Activated CD4-positive, alpha-beta T cell treated with anti-CD3 and anti-CD28 coated beads, Interleukin-2, amount 50 U/mL, for 24 hours (primary cell): ENCODE measurements at regions not wholly inside any gene's neighbourhood (a gene's known extent, or its start where the extent isn't known, plus 50 kb on each side); places are given as distances from the start of the nearest gene placed in this dataset.
"Not testable (repeated sequence)": the region's sequence is repeated elsewhere in the genome, so short reads cannot be mapped to it uniquely, and the experiment has no call there.

Source experiments
- DNase-seq, 2 donors: peaks; one replicate each; pipeline ENCODE4 v3.0.0-alpha.2; 2020; ENCODE audit warnings: low read depth in 1 of 2, low spot score in 1 of 2

DNA sequence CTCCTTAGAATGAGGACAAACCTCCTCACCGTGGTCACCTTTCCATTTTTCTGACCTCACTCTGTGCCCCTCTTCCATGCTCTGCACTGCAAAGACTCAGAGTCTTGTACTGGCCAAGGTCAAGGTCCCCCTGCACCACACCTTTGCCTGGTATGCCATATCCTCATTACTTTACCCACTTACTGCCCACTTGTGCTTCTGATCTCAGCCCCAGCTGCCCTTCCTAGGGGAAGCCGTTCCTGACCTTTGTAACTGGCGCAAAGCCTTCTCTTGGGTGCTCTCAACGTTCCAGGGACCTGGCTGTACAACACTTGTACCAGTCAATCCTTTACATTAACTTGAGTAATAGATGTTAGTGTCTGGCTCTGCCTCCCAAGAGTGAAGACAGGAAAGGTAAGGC lies 256.0 kb downstream of the SV2B start:
- no peak for DNase-seq

DNA sequence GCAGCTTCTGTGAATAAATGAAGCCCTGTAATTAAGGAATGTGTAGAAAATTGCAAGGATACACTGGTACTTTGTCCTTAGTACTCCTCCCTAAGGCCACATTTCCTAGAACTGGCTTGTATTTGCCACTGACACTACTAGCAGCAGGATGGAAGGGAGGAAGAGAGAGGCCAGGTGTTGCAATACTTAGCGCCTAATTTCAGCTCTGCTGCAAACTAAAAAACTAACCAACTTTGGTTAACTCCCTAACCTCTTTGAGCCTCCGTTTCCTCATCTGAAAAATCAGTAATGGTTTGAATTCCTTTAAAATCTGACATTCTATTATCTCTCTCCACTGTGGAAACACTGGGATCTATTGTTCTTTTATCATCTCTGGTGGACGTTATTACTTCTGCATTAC lies 257.0 kb downstream of the SV2B start:
- no peak for DNase-seq

DNA sequence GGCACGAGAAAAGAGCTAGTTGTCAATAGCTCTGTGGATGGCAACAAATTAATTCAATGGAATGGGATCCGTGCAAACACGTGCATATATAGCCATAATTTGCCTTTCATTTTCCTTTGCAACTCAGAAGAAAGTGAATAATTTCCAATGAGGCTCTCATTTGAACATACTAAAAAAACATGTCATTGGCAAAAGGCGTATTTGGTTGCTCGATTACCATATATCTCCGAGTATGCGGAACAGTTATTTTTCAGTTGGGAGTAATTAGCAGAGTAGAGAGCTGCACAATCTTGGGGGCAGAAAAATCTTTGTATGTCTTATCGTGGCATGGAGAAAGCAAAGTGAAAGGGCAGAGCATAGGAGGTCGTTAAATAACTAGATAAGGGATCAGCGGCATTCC lies 257.4 kb downstream of the SV2B start:
- DNase-seq: no peak

DNA sequence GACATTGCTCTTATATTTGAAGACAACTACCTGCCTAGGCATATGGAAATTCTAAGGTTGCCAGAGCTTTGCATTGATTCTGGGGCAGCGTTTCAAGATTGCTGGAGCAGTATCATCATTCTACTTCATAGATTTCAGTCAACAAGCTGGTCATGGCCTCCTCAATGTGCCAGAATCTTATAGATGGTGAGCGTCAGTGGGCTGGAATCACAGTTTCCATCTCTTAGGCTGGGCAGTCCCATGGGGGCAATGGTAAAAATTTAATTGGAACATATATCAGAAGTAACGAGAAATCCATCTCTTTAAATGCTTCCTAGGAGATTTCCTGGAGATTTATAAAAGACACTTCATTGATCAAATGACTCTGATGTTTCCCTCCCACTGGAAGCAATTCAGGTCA lies 258.3 kb downstream of the SV2B start:
- no peak for DNase-seq

DNA sequence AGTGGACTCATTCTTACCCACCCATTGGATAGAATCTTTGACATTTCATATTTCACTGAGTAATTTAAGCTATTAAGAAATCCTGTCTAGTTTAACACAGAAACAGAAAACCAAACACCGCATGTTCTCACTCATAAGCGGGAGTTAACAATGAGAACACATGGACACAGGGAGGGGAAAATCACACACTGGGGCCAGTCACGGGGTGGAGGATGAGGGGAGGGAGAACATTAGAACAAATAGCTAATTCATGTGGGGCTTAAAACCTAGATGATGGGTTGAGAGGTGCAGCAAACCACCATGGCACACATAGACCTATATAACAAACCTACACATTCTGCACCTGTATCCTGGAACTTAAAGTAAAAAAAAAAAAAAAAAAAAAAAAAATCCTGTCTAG lies 261.6 kb downstream of the SV2B start:
- not testable (repeated sequence) for DNase-seq

DNA sequence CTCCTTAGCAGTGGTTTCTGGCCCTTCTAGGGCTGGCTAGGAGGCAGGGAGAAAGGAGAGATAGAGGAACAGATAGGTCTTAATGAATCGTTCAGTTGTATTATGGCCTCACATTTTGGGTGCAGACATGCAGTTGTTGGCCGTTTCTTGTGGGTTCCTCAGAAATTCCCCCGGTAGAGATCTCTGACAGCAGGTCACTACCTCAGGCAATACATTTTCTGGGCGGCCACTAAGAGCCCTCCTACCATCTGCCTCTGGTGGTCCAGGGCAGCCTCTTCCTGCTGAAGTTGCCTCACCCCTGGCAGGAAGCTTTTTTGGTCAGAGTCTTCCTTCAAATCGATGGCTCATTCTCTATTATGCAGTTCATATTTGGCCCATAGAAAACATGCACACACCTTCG lies 266.1 kb downstream of the SV2B start:
- DNase-seq: no peak

DNA sequence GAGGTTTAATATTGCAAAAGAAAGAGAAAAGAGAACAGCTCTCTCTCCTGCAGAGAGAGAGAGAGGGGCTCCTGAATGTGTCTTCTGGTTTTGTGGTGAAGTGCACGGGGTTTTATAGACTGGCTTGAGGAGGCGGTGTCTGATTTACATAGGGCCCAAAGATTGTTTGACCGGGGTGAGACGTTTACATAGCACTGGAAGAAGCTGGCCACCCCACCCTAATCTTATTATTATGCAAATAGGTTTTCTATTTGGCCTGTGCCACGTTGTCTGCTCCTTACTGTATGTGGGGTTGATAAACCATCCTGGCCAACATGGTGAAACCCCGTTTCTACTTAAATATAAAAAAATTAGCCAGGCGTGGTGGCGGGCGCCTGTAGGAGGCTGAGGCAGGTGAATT lies 268.6 kb downstream of the SV2B start:
- no peak for DNase-seq

DNA sequence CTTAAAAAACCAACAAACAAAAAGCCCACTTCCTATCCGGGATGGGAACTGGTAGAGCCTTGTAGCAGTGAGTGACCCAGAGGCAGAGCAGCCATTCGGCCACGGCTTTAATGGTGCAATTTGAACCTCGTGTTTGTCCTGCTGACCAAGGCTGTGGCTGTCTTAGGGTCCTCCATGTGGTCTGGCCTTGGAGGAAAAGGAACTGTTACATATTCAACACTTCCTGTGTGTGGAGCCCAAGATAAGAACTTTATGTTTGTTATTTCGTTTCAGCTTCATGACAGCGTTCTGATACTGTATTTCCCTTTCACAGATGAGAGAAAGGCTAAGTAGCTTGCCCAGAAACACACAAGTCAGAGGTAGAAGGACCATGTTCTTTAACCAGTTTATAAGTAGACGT lies 269.8 kb downstream of the SV2B start:
- DNase-seq: no peak

DNA sequence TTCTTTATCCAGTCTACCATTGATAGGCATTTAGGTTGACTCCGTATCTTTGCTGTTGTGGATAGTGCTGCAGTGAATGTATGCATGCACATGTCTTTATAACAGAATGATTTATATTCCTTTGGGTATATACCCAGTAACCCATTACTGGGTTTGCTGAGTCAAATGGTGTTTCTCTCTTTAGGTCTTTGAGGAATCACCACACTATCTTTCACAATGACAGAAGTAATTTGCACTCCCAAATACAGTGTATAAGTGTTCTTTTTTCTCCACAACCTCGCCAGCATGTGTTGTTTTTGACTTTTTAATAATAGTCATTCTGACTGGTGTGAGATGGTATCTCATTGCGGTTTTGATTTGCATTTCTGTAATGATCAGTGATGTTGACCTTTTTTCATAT lies 271.3 kb downstream of the SV2B start:
- not testable (repeated sequence) for DNase-seq

DNA sequence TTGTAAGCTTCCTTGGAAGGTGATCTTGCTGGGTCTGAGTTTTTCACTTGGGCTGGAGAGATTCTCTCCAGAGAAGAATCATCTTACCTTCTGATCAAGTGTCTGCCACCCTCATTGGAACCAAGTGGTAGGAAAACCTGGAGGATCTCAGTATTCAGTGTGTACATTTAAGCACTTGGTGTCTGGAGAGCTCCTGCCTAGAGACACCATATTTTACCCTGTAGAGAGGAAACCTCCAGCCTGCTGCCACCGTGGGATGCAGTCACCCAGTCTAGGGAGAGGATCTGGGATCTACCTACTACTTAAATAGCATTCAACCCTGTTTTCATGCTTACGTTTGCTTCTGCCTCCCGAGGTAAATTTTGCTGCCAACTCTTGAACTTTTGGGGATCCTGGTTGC lies 274.3 kb downstream of the SV2B start:
- DNase-seq: no peak

DNA sequence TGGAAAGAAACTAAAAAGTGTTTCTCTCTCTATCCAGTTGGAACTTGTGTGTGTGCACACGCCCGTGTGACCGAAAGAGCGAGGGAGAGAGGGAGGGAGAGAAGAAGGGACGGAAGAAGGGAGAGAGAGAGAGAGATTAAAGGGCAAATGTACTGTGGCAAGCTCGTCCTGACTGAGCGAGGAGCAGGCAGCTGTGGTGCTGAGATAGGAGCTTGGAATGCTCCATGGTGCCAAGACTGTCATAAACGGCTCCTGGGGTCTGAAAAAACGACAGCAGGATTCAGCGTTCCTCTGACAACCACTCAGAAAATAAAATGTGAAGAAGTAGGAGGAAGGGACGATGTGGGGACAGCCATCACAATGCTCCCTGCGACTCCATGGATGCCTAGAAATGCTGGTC lies 276.0 kb downstream of the SV2B start:
- no peak for DNase-seq

DNA sequence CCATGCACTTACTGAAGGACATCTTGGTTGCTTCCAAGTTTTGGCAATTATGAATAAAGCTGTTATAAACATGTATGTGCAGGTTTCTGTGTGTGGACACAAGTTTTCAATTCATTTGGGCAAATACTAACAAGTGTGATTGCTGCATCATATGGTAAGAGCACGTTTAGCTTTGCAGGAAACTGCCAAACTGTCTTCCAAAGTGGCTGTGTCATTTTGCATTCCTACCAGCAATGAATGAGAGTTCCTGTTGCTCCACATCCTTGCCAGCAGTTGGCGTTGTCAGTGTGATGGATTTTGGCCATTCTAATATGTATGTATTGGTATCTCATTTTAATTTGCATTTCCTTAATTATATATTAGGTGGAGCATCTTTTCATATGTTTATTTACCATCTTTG lies 280.1 kb downstream of the SV2B start:
- no peak for DNase-seq

DNA sequence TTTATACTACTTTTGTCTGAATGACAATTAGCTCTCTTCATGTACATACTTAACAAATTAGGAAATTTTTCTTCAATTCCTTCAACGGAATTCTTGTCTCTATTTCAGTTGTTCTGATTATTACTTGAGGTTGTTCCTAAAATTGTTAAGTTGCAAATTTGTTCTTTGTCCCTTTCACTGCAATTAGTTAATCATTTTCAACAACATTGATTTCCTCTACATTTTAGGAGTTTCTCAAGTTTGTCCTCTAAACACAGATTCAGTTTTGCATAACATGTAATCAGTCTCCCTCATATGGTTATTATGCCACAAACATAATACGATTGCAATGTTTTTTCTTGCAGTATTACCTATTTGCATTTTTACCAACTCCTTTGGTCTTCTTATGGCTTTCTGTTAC lies 283.5 kb downstream of the SV2B start:
- DNase-seq: no peak

DNA sequence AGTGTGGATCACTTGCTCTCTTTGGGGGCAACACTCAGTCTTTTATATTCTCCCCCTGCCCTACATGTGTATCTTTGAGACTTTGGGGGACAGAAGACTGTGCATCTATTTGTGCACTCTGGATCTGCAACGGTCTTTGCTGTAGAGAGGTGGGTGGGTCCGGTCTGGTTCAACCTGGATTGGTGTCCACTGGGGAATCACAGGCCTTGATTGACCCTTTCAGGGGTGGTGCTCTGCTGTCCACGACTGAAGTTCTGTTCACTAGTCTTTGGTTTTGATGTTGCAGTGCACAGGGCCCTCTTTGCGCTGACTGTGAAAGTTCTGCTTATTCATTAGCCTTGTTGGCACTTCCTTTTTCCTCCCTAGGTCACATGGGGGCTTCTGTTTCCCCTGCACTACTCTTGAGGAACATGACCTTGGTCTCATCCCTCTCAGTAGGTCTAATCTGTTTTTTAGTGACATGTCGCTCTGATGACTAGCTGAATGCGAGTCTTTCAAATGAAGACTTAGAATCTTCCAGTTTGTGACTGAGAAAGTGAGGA lies 284.2 kb downstream of the SV2B start:
- DNase-seq: no peak

DNA sequence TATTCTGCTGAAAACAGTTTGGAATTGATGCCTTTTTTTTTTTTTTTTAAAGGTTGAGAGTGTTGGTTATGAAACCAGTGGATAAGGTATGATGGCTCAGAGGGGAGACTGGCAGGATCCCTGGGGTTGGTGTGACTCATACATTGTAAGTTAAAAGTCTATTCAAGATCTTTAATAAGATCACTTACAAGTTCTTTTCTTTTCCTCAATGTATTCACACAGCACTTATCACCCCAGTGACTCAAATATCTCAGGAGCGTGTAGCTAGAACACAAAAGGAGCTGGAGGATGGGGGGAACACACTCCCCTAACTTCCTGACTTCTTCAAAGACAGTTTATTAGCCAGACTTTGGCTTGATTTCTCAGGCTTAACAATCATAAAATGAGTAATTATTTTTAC lies 285.3 kb downstream of the SV2B start:
- DNase-seq: no peak

DNA sequence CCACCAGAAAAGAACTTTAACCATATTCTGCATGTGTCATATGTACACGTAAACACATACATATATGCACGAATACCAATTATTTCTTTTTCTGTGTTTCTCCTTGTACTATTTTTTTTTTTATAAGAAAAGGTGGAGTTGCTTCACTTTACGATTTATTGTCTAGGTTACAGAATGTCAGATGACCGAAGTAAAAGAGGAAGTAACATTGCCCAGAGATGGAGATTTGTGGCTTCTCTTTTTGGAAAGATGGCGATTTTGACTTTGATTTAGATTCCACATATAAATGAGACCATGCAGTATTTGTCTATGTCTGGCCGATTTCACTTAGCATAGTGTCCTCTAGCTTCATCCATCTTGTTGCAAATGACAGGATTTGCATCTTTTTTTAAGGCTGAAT lies 293.1 kb downstream of the SV2B start:
- no peak for DNase-seq

DNA sequence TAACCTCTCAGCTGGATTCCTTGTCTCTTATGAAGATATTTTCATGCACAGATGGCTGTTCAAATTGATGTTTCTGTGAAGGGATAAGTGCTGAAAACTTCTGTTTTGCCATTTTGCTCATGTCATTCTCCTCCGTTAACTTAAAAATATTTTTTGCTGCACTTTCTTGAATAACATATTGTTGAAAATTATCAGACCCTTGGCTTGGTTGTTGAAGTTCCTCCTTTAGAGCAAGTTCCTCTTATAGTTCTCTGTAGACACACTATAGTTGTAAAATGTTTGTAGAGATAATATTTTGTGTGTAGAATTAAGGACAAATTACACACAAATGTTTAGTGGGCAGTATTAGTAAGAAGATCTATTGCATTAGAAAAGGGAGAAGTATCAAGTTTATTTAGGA lies 300.4 kb downstream of the SV2B start:
- DNase-seq: no peak

DNA sequence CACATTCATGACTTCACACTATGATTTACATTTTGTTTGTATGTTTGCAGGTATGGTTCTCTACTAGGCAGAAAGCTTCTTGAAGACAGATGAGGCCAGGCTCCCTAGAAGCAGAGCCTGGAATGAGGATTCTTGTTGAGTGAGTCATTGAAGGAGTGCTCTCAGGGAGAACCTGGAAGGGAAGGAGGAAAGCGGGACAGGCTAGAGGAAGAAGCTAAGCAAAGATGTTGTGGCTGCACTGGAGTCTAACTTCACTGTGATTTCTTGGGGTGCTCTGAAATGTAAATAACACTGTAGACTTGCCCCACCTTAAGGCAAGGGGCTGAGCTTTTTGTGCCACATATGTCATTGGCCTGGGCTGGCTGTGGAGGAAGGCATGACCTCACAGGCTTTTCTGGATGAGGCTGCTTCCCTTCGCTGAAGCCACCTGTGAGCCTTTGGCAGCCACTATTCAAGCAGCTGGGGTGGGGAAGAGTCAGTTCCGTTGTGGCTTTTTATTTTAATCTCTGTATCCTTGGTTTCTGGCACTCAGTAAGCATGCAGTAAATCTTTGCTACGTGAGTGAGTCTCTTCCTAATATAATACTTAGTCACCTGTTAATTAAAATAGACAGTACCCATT lies 307.3 kb downstream of the SV2B start:
- no peak for DNase-seq

DNA sequence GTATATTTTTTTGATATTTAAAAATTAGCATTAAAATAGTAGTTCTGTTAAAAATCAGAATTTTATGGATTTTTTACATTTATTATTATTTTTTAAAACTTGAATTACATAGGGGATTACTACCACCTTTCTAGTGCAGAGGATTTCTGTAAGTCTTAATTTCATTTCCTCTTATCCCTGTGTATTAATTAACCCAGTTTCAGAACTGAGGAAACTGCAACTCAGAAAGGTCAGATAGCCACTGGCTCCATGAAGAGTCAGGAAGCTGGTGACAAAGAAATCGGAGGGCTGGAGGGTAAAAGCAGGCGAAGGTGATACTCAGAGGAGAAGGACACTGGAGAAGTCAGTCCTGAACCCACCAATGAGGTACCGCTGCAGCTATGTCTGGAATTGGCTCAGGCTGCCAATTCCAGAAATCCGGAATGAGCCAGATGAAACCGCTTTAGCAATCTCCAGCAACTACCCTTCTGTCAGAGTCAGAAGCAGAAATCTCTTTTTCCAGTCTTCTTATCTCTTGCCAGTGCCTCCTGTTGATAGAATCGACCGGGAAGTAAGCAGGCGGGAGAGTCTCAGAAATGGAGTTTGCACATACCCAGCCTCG lies 308.5 kb downstream of the SV2B start:
- no peak for DNase-seq

DNA sequence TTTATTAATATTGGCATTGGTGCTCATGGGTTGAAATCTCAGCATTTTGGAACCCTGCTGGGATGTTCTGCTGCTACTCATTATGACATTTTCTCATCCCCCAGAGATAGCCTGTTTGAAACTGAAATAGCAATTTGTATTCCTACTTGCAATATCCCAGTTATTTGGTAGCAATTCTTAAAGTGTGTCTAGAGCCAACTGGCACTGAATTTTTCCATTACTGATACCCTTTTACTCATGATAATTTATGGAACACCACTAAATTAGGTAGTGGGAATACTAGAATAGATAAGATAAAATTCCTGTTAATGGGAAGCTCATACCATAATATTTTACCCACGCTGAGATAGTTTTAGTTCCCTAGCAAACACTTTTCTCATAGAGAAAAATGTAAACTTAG lies 309.3 kb downstream of the SV2B start:
- no peak for DNase-seq

DNA sequence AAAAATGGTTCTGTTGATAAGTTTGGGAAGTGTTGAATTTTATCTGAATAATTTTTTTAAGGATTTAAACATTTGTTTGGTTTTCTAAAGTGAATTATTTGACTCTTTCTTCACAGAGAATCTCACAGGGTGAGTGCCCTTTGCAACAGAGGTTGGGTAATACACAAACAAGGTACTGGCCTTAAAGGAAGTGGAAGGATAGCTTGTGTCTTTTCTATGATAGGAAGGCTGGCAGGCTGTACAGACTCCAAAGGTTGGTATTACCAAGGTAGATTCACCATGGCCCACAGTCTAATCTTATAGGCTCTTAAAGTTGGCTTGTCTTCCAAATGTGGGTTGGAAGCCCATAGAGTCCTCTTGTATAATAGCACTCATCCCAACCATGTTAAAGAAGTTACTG lies 311.5 kb downstream of the SV2B start:
- no peak for DNase-seq

DNA sequence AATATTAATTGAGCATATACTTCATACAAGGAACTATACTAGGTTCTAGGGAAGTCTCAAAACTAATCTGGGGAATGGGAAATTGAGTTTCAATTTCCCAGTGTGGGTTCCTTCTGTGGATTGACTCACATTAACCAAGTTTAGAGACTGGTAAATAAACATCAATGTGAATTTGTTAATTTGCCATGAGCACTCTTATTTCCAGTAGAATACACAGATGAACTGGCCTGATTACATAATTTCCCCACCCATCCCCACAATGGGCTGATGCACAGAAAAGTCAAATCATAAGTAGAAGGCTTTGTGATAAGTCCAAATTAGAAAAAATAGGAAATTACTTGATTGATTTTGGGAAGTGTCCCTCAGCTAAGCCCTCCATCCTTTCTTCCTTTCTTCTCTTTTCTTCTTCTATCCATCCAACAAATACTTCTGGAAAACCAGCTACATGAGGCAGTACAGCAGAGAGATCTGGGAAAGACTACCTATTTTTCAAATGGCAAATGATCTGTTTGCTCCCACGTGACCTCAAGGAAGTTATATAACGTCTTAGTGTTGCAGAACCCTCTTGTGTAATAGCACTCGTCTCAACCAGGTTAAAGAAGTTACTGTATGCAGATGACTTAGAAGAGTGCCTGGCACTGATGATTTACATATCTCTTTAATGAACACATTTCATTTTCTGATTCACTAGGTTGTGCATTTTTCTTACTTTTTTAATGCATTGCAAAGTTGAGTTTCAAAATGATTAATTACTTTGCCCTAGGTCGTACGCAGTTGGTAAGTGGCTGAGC lies 312.3 kb downstream of the SV2B start:
- DNase-seq: no peak
